ENCODE measurements at regions not wholly inside any gene's neighbourhood (a gene's known extent, or its start where the extent isn't known, plus 50 kb on each side); places are given as distances from the start of the nearest gene placed in this dataset.
"Not testable (repeated sequence)": the region's sequence is repeated elsewhere in the genome, so short reads cannot be mapped to it uniquely, and the experiment has no call there.

GRCh38 chr3:153379516-153379915 lies 217.5 kb downstream of the RAP2B start:
- no peak for DNase-seq

- DNase-seq, result no peak
Observed at GRCh38 chr3:153385343-153385742, 223.3 kb downstream of the RAP2B start.

- no peak for DNase-seq
Observed at GRCh38 chr3:153392363-153392762, 230.3 kb downstream of the RAP2B start.

GRCh38 chr3:153394017-153394416 lies 232.0 kb downstream of the RAP2B start:
- no peak for DNase-seq

- no peak for DNase-seq
Observed at GRCh38 chr3:153396581-153396980, 234.6 kb downstream of the RAP2B start.

GRCh38 chr3:153397794-153398193 lies 235.8 kb downstream of the RAP2B start:
- DNase-seq, result no peak

GRCh38 chr3:153399636-153400035 lies 237.6 kb downstream of the RAP2B start:
- DNase-seq, result no peak

GRCh38 chr3:153400641-153401040 lies 238.6 kb downstream of the RAP2B start:
- no peak for DNase-seq

- DNase-seq, result no peak
Observed at GRCh38 chr3:153404157-153404556, 242.1 kb downstream of the RAP2B start.

- not testable (repeated sequence) for DNase-seq
Observed at GRCh38 chr3:153405320-153405719, 243.3 kb downstream of the RAP2B start.

GRCh38 chr3:153410517-153410916 lies 248.5 kb downstream of the RAP2B start:
- DNase-seq, result no peak

GRCh38 chr3:153414982-153415381 lies 253.0 kb downstream of the RAP2B start:
- no peak for DNase-seq

- DNase-seq, result no peak
Observed at GRCh38 chr3:153422314-153422713, 260.3 kb downstream of the RAP2B start.

GRCh38 chr3:153423820-153424219 lies 261.8 kb downstream of the RAP2B start:
- not testable (repeated sequence) for DNase-seq

GRCh38 chr3:153426344-153426743 lies 264.3 kb downstream of the RAP2B start:
- DNase-seq, result no peak

- no peak for DNase-seq
Observed at GRCh38 chr3:153426803-153427202, 264.8 kb downstream of the RAP2B start.

- no peak for DNase-seq
Observed at GRCh38 chr3:153429821-153430220, 267.8 kb downstream of the RAP2B start.

- no peak for DNase-seq
Observed at GRCh38 chr3:153431076-153431475, 269.1 kb downstream of the RAP2B start.

GRCh38 chr3:153437666-153438065 lies 275.6 kb downstream of the RAP2B start:
- DNase-seq, result no peak

GRCh38 chr3:153438271-153438670 lies 276.2 kb downstream of the RAP2B start:
- DNase-seq, result no peak

GRCh38 chr3:153439780-153440179 lies 277.8 kb downstream of the RAP2B start:
- no peak for DNase-seq

- DNase-seq, result no peak
Observed at GRCh38 chr3:153440311-153440710, 278.3 kb downstream of the RAP2B start.

- DNase-seq, result no peak
Observed at GRCh38 chr3:153442386-153442785, 280.4 kb downstream of the RAP2B start.

GRCh38 chr3:153442799-153443487 lies 280.9 kb downstream of the RAP2B start:
- DNase-seq, result no peak

- DNase-seq, result no peak
Observed at GRCh38 chr3:153443961-153444360, 281.9 kb downstream of the RAP2B start.

Data from stimulated activated CD4-positive, alpha-beta T cell treated with anti-CD3 and anti-CD28 coated beads, Interleukin-2, amount 100 ng/mL, for 24 hours (primary cell).